K562 (cell line): ENCODE measurements at regions not wholly inside any gene's neighbourhood (a gene's known extent, or its start where the extent isn't known, plus 50 kb on each side); places are given as distances from the start of the nearest gene placed in this dataset.

Experiments
- CBX1 ChIP-seq: sonication (generic); IDR thresholded peaks from 2 replicates; pipeline ENCODE4 v1.6.1; 2016; ENCODE audit warnings: antibody characterized with exemption, low read depth, mild to moderate bottlenecking
- ELK1 ChIP-seq: sonication (generic); formaldehyde crosslinking; IDR thresholded peaks from 2 replicates; pipeline ENCODE4 v1.8.1; 2022; ENCODE audit warnings: missing genetic modification reagents
- ESRRB ChIP-seq: fragments of 250-450 bp; sonication (Bioruptor Pico); IDR thresholded peaks from 2 replicates; pipeline ENCODE4 v1.5.0; 2020; ENCODE audit warnings: mild to moderate bottlenecking, moderate library complexity, borderline replicate concordance
- MXD1 ChIP-seq: fragments of 250-450 bp; sonication (Bioruptor Pico); IDR thresholded peaks from 2 replicates; pipeline ENCODE4 v1.8.0; 2021; ENCODE audit warnings: borderline replicate concordance, mild to moderate bottlenecking, moderate library complexity; ENCODE audit not compliant: poor library complexity, severe bottlenecking
- PHF20 ChIP-seq: fragments of 450-650 bp; IDR thresholded peaks from 2 replicates; pipeline ENCODE4 v1.6.1; 2018; ENCODE audit not compliant: partially characterized antibody
- RBM14 ChIP-seq: fragments of 200-400 bp; formaldehyde crosslinking; IDR thresholded peaks from 2 replicates; pipeline ENCODE4 v1.6.1; 2018; ENCODE audit warnings: low read depth, mild to moderate bottlenecking, low read length, moderate library complexity, borderline replicate concordance; ENCODE audit not compliant: insufficient read depth
- SPI1 ChIP-seq: IDR thresholded peaks from 2 replicates; pipeline ENCODE4 v1.6.1; 2011; ENCODE audit warnings: low read depth, low read length, control low read depth, borderline replicate concordance
- ZEB2 ChIP-seq: fragments of 450-650 bp; IDR thresholded peaks from 2 replicates; pipeline ENCODE4 v1.6.1; 2016
- ZNF280A ChIP-seq: fragments of 450-650 bp; IDR thresholded peaks from 2 replicates; pipeline ENCODE4 v1.6.1; 2018; ENCODE audit warnings: mild to moderate bottlenecking, low read depth; ENCODE audit not compliant: partially characterized antibody
- ZNF318 ChIP-seq, 2 experiments: fragments of 450-650 bp; IDR thresholded peaks; 2 replicates each; pipeline ENCODE4 v1.6.1; 2016; ENCODE audit warnings: mild to moderate bottlenecking in 2 of 2, borderline replicate concordance in 1 of 2, low read depth in 1 of 2, moderate library complexity in 1 of 2

GRCh38 chr5:154664869-154665268 lies 90.3 kb upstream of the LARP1 start (continued):
- TF ChIP-seq ZNF318 (IDR thresholded peaks at IDR 0.05; ENCODE audit: borderline replicate concordance in 1 of 2, low read depth in 1 of 2) (no peak), CBX1 (0 out of 2 replicates have a peak, but pooled peaks have one; percentile 40), MXD1 (no peak), ELK1 (CRISPR knock-in tag) (no peak), ZEB2 (0 out of 2 replicates have a peak, but pooled peaks have one; percentile 45), RBM14 (no peak), PHF20 (no peak), SPI1 (peak; percentile 47; the same call in 1 of the 2 replicates), ZNF280A (peak; percentile 80), ESRRB (CRISPR knock-in tag) (no peak)
